K562 (cell line): ENCODE measurements at regions not wholly inside any gene's neighbourhood (a gene's known extent, or its start where the extent isn't known, plus 50 kb on each side); places are given as distances from the start of the nearest gene placed in this dataset.

Experiments
- ATF2 ChIP-seq: sonication (generic); formaldehyde crosslinking; IDR thresholded peaks from 2 replicates; pipeline ENCODE4 v1.8.1; 2022; ENCODE audit warnings: missing genetic modification reagents
- CTCF ChIP-seq, 3 experiments: IDR thresholded peaks in 2 of 3; conservative IDR thresholded peaks in 1 of 3; 2 replicates each; pipeline ENCODE4 v1.5.1; 2011 to 2012; ENCODE audit warnings: low read length in 3 of 3, mild to moderate bottlenecking in 3 of 3, control low read depth in 2 of 3, improper control_type of control experiment in 1 of 3, inconsistent platforms in 1 of 3, low read depth in 1 of 3, mixed read lengths in 1 of 3, moderate library complexity in 1 of 3; ENCODE audit not compliant: insufficient read depth in 2 of 3
- EP300 ChIP-seq: IDR thresholded peaks from 2 replicates; pipeline ENCODE4 v1.6.1; 2012; ENCODE audit warnings: low read length, improper control_type of control experiment
- EP400 ChIP-seq: fragments of 450-650 bp; IDR thresholded peaks from 2 replicates; pipeline ENCODE4 v1.6.1; 2017; ENCODE audit warnings: antibody characterized with exemption, mild to moderate bottlenecking, moderate library complexity
- FOSL1 ChIP-seq: fragments of 200-800 bp; sonication (Bioruptor generic); conservative IDR thresholded peaks from 2 replicates; pipeline ENCODE4 v1.6.1; 2016; ENCODE audit warnings: missing genetic modification characterization, missing compliant biosample characterization
- GATA2 ChIP-seq: sonication (generic); formaldehyde crosslinking; IDR thresholded peaks from 2 replicates; pipeline ENCODE4 v1.4.0; 2020; ENCODE audit warnings: mild to moderate bottlenecking, missing genetic modification reagents
- HMGXB4 ChIP-seq: sonication (generic); formaldehyde crosslinking; IDR thresholded peaks from 2 replicates; pipeline ENCODE4 v1.8.1; 2023; ENCODE audit warnings: mild to moderate bottlenecking, missing genetic modification reagents
- MAFK ChIP-seq: IDR thresholded peaks from 2 replicates; pipeline ENCODE4 v1.6.1; 2011; ENCODE audit warnings: low read length, improper control_type of control experiment
- MAZ ChIP-seq, 2 experiments: fragments of 450-650 bp in 1 of 2; sonication (generic) in 1 of 2; formaldehyde crosslinking; IDR thresholded peaks in 1 of 2; conservative IDR thresholded peaks in 1 of 2; 2 replicates each; pipeline versions ENCODE4 v1.4.0 to v1.5.0; 2020; ENCODE audit warnings: mild to moderate bottlenecking in 1 of 2, missing genetic modification reagents in 1 of 2
- MED1 ChIP-seq: sonication (generic); formaldehyde crosslinking; IDR thresholded peaks from 2 replicates; pipeline ENCODE4 v1.8.1; 2023; ENCODE audit warnings: missing genetic modification reagents, borderline replicate concordance
- MXI1 ChIP-seq: IDR thresholded peaks from 2 replicates; pipeline ENCODE4 v1.6.1; 2011; ENCODE audit warnings: low read depth, mild to moderate bottlenecking, improper control_type of control experiment, low read length
- RBM15 ChIP-seq: fragments of 200-400 bp; formaldehyde crosslinking; IDR thresholded peaks from 2 replicates; pipeline ENCODE4 v1.6.1; 2018; ENCODE audit warnings: mild to moderate bottlenecking, low read length, moderate library complexity; ENCODE audit not compliant: insufficient read depth
- SMC3 ChIP-seq: conservative IDR thresholded peaks from 2 replicates; pipeline ENCODE4 v1.6.1; 2011; ENCODE audit warnings: low read depth, low read length, improper control_type of control experiment; ENCODE audit not compliant: insufficient read depth
- THRAP3 ChIP-seq: fragments of 450-650 bp; IDR thresholded peaks from 2 replicates; pipeline ENCODE4 v1.6.1; 2016; ENCODE audit warnings: mild to moderate bottlenecking, inconsistent platforms, borderline replicate concordance

GRCh38 chr13:50561739-50562138, 281.8 kb downstream of the DLEU7 start:
- TF ChIP-seq THRAP3 (no peak), EP300 (no peak), EP400 (no peak), MED1 (no peak), MXI1 (no peak), CTCF (IDR thresholded peaks at IDR 0.05 in 2 of 3, conservative IDR thresholded peaks at IDR 0.05 in 1 of 3; ENCODE audit: insufficient read depth in 2 of 3, low read depth in 1 of 3, low read length in 3 of 3) (no peak), MAFK (no peak), RBM15 (no peak), ATF2 (CRISPR knock-in tag) (no peak), FOSL1 (tag) (no peak), MAZ (CRISPR knock-in tag; conservative IDR thresholded peaks at IDR 0.05 in 1 of 2, IDR thresholded peaks at IDR 0.05 in 1 of 2) (no peak), SMC3 (no peak), HMGXB4 (CRISPR knock-in tag) (no peak), GATA2 (CRISPR knock-in tag) (no peak)
